Stimulated activated CD4-positive, alpha-beta T cell treated with anti-CD3 and anti-CD28 coated beads, Interleukin-12 subunit alpha, Interleukin-12 subunit beta, amount 100 ng/mL, for 48 hours (primary cell): ENCODE measurements at regions not wholly inside any gene's neighbourhood (a gene's known extent, or its start where the extent isn't known, plus 50 kb on each side); places are given as distances from the start of the nearest gene placed in this dataset.
"Not testable (repeated sequence)": the region's sequence is repeated elsewhere in the genome, so short reads cannot be mapped to it uniquely, and the experiment has no call there.

Experiments
- DNase-seq, 3 donors: peaks; one replicate each; pipeline ENCODE4 v3.0.0-alpha.2; 2020; ENCODE audit warnings: low read depth in 2 of 3, low spot score in 1 of 3

GRCh38 chr1:242641461-242641860, 117.0 kb upstream of the PLD5 start:
- no peak for DNase-seq

- no peak for DNase-seq
Observed at GRCh38 chr1:242639104-242639503, 114.6 kb upstream of the PLD5 start.

GRCh38 chr1:242634732-242635131, 110.2 kb upstream of the PLD5 start:
- no peak for DNase-seq

GRCh38 chr1:242629396-242629795, 104.9 kb upstream of the PLD5 start:
- DNase-seq, result no peak

GRCh38 chr1:242623756-242624155, 99.3 kb upstream of the PLD5 start:
- no peak for DNase-seq

GRCh38 chr1:242623119-242623518, 98.6 kb upstream of the PLD5 start:
- no peak for DNase-seq

GRCh38 chr1:242613266-242613815, 88.8 kb upstream of the PLD5 start:
- no peak for DNase-seq

- no peak for DNase-seq
Observed at GRCh38 chr1:242610209-242610608, 85.7 kb upstream of the PLD5 start.

GRCh38 chr1:242605521-242605920, 81.0 kb upstream of the PLD5 start:
- no peak for DNase-seq

GRCh38 chr1:242602001-242602400, 77.5 kb upstream of the PLD5 start:
- DNase-seq, result no peak

GRCh38 chr1:242593756-242594155, 69.3 kb upstream of the PLD5 start:
- not testable (repeated sequence) for DNase-seq

- DNase-seq, result no peak
Observed at GRCh38 chr1:242586360-242586680, 61.8 kb upstream of the PLD5 start.

- no peak for DNase-seq
Observed at GRCh38 chr1:242585616-242586359, 61.3 kb upstream of the PLD5 start.

GRCh38 chr1:242582669-242583068, 58.2 kb upstream of the PLD5 start:
- no peak for DNase-seq

GRCh38 chr1:242579528-242580235, 55.2 kb upstream of the PLD5 start:
- DNase-seq, result no peak
